ENCODE measurements at regions not wholly inside any gene's neighbourhood (a gene's known extent, or its start where the extent isn't known, plus 50 kb on each side); places are given as distances from the start of the nearest gene placed in this dataset.

DNA sequence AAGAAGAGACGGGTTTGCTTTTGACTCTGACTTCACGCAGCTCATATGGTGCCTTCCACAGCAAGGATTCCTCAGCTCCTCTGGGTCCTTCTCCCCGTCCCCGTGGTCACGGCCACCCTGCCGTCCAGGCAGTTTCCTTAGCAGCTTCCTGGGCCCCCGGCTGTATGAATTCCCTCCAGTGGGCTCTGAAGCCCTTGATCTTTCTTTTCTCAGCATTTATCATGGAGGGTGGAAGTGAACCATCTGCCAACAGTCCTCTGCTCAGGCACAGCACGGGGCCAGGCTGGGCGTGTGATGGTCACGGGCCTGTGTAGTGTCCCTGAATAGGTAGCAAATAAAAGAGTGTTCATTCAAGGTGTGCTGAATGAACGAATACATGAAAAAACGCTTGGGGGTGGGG, 782.4 kb downstream of the BRD1 start:
- no peak for TF ChIP-seq POLR2A (IDR thresholded peaks at IDR 0.05)
- TF ChIP-seq, protein P1, sequence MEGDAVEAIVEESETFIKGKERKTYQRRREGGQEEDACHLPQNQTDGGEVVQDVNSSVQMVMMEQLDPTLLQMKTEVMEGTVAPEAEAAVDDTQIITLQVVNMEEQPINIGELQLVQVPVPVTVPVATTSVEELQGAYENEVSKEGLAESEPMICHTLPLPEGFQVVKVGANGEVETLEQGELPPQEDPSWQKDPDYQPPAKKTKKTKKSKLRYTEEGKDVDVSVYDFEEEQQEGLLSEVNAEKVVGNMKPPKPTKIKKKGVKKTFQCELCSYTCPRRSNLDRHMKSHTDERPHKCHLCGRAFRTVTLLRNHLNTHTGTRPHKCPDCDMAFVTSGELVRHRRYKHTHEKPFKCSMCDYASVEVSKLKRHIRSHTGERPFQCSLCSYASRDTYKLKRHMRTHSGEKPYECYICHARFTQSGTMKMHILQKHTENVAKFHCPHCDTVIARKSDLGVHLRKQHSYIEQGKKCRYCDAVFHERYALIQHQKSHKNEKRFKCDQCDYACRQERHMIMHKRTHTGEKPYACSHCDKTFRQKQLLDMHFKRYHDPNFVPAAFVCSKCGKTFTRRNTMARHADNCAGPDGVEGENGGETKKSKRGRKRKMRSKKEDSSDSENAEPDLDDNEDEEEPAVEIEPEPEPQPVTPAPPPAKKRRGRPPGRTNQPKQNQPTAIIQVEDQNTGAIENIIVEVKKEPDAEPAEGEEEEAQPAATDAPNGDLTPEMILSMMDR (IDR thresholded peaks at IDR 0.05): no peak

Measured in esophagus squamous epithelium (tissue), 4 donors.